ENCODE measurements at regions not wholly inside any gene's neighbourhood (a gene's known extent, or its start where the extent isn't known, plus 50 kb on each side); places are given as distances from the start of the nearest gene placed in this dataset.
A peak's percentile ranks its signal among the peaks of the same experiment; 100 is the strongest.
"Not testable (repeated sequence)": the region's sequence is repeated elsewhere in the genome, so short reads cannot be mapped to it uniquely, and the experiment has no call there.

DNA sequence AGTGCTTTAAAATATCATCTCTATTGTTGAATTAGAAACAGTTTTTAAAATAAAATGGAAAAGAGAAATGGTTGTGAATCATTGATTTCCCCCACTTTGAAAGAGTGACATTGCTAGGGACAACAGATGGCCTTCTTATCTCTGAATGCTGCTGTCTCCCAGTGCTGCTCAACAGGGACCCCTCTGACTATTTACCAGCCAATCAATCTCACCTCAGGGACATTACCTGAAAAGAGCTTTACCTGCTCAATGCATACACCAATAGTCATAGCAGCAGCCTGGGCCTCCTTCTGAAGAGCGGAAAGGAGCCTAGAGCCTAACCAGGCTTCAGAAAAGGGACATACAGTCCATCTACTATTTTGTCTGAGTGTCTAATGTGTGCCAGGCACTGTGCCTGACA is 162.8 kb downstream of the CGGBP1 start:
- DNase-seq (ENCODE audit: low read depth, low spot score): no peak

GRCh38 chr3:87873136-87873535 is 185.7 kb downstream of the CGGBP1 start:
- DNase-seq (ENCODE audit: low read depth, low spot score): no peak

- DNase-seq (ENCODE audit: low read depth, low spot score): no peak
Measured at GRCh38 chr3:87867001-87867400, 191.8 kb downstream of the CGGBP1 start.

- DNase-seq (ENCODE audit: low read depth, low spot score): no peak
Measured at GRCh38 chr3:87856126-87856525, 202.7 kb downstream of the CGGBP1 start.

GRCh38 chr3:87855616-87856015 is 203.2 kb downstream of the CGGBP1 start:
- DNase-seq (ENCODE audit: low read depth, low spot score): peak; percentile 33

- DNase-seq (ENCODE audit: low read depth, low spot score): no peak
Measured at GRCh38 chr3:87855211-87855610, 203.6 kb downstream of the CGGBP1 start.

GRCh38 chr3:87848003-87848402 is 210.8 kb downstream of the CGGBP1 start:
- no peak for DNase-seq (ENCODE audit: low read depth, low spot score)

DNA sequence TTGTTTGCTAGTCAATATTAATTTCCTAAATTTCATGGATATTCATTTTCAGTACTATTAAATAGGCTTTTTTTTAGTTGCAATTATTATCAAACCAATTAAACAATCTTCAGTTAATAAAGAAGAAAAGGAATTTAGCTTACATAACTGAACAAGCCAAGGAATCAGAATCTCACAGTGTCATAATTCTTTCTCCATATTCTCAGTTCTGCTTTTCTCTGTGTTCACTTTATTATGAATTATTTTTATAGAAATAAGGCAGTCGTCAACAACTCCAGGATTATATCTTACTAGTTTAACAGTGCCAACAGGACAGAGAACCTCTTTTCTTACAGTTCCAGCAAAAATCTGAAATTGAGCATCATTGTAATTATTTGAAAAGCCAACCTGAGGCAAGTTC is 221.7 kb downstream of the CGGBP1 start:
- DNase-seq (ENCODE audit: low read depth, low spot score): no peak

DNA sequence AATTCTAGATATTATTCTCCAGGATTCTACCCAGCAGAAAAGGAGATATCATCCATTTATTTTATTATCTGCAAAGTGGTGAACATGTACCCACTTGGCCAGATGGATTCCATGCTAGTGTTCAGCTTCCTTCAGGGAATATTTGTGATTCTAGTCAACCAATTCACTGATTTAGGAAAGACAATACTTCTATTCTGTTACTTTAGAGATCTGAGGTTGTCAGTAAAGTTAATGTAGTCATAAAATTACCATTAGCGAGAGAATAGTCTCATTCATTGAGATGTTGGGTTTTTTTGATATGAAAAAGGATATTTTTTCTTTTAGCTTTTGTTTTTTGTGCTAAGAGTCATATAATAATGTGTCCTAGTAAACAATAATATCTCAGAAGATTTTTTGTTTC is 222.8 kb downstream of the CGGBP1 start:
- DNase-seq (ENCODE audit: low read depth, low spot score): no peak

DNA sequence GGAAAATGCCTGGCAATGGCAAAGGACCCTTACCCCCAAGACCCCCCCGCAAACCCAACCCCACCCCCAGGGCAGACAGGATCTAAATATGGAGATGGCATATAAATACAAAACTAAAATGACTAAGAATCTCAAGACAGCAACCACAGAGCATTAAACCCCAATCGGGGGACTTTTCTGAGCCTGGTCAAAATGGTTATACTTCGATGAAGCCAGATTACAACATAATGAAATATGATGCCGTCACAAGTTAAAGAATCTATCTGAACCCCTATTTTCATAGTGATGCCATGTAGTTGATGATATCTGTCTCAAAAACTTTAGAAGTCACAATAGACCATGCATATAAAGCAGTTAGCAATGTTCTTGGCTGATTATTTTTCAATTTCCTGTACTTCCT is 223.6 kb downstream of the CGGBP1 start:
- no peak for DNase-seq (ENCODE audit: low read depth, low spot score)

- DNase-seq (ENCODE audit: low read depth, low spot score): no peak
Measured at GRCh38 chr3:87834327-87834726, 224.5 kb downstream of the CGGBP1 start.

- no peak for DNase-seq (ENCODE audit: low read depth, low spot score)
Measured at GRCh38 chr3:87833039-87833377, 225.8 kb downstream of the CGGBP1 start.

DNA sequence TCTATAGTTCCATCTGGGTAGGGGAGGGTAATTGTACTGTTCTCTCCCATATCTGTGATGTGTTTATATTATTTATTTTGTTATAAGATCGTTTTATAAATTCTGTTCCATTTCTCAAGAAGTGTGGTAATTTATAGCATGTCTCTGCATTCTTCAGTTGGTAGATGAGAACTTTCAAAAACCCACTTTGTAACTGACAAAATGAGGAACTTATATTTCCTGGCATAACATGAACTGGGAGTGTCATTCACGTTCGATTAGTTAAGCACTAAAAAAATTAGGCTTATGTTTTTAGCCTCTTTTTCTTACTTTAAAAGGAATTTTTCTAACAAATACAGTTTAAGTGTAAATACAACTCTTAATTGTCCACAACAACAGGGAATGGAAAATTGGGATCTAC is 230.8 kb downstream of the CGGBP1 start:
- no peak for DNase-seq (ENCODE audit: low read depth, low spot score)

DNA sequence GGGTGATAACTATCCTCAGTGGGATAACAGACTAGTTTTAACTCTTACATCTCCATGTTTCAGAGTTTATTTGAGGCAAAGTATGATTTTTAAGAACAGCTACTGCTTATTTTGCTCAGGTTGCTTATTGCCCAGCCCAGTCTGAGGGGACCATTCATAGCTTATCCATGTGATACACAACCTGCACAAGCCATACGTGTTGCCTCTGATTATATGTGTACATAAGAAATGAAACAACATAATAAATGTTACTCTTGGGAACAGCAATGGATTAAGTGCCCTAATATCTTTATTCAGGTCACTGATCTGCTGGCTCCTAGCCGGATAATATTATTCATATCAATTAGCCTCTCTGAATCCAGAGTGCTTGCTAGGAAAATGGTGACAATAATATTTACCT is 236.2 kb downstream of the CGGBP1 start:
- no peak for DNase-seq (ENCODE audit: low read depth, low spot score)

- DNase-seq (ENCODE audit: low read depth, low spot score): not testable (repeated sequence)
Measured at GRCh38 chr3:87813503-87813902, 245.3 kb downstream of the CGGBP1 start.

GRCh38 chr3:87811953-87812352 is 246.9 kb downstream of the CGGBP1 start:
- DNase-seq (ENCODE audit: low read depth, low spot score): no peak

DNA sequence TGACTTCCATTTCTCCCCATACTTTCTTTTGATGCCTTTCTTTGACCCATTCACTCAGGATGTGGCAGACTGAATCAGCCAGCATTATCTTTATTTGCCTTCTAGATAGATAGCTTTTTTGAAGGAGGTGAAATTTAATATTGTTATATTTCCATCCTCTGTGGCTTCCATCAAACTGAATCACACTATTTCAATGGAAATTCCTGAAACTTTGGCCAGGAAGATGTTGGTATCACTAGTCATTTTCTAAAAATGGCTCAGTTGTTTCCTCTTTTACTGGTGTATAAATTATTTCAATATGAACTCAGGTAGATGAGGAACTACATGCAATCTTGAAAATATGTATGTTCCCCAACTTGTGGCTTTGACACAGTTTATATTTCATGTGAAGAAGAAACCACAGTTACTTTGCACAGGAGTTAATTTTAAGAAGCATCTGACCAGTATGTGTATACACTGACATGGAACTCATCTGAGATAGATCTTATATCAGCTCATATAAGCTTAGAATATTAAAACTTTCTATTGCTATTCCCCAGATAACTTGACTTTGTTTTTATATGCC is 248.3 kb downstream of the CGGBP1 start:
- no peak for DNase-seq (ENCODE audit: low read depth, low spot score)

DNA sequence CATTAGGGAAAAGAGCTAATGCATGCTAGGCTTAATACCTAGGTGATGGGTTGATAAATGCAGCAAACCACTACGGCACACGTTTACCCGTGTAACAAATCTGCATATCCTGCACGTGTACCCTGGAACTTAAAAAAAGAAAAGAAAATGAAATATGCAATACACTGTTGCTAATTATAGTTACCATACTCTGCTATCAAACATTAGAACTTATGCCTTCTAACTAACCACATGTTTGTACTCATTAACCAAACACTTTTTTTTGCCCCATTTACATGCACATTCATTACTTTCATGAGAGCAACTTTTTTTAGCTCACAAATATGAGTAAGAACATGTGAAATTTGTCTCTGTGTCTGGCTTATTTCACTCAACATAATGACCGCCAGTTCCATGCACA is 253.1 kb downstream of the CGGBP1 start:
- no peak for DNase-seq (ENCODE audit: low read depth, low spot score)

DNA sequence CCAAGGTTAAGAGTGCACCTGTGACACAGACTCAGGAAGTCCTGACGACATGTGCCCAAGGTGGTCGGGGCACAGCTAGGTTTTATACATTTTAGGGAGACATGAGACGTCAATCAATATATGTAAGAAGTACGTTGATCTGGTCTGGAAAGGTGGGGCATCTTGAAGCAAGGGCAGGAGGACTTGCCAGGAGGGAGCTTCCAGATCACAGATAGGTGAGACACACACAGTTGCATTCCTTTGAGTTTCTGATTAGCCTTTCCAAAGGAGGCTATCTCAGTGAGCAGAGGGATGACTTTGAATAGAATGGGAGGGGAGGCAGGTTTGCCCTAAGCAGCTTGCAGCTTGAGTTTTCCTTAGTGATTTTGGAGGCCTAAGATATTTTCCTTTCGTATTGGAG is 257.4 kb downstream of the CGGBP1 start:
- DNase-seq (ENCODE audit: low read depth, low spot score): no peak

GRCh38 chr3:87800516-87800915 is 258.3 kb downstream of the CGGBP1 start:
- no peak for DNase-seq (ENCODE audit: low read depth, low spot score)

- DNase-seq (ENCODE audit: low read depth, low spot score): no peak
Measured at GRCh38 chr3:87798567-87798947, 260.2 kb downstream of the CGGBP1 start.

GRCh38 chr3:87797872-87798566 is 260.8 kb downstream of the CGGBP1 start:
- DNase-seq (ENCODE audit: low read depth, low spot score): no peak

- DNase-seq (ENCODE audit: low read depth, low spot score): no peak
Measured at GRCh38 chr3:87796843-87797185, 262.0 kb downstream of the CGGBP1 start.

All from brain pericyte (primary cell).